ENCODE measurements at regions not wholly inside any gene's neighbourhood (a gene's known extent, or its start where the extent isn't known, plus 50 kb on each side); places are given as distances from the start of the nearest gene placed in this dataset.

GRCh38 chrX:802846-803245, 172.3 kb downstream of the SHOX start:
- TF ChIP-seq ISL1 (CRISPR knock-in tag; IDR thresholded peaks at IDR 0.05) (no peak), PATZ1 (CRISPR knock-in tag; IDR thresholded peaks at IDR 0.05; ENCODE audit: borderline replicate concordance) (no peak), TOX (CRISPR knock-in tag; IDR thresholded peaks at IDR 0.05; ENCODE audit: borderline replicate concordance) (no peak), ESRRG (CRISPR knock-in tag; IDR thresholded peaks at IDR 0.05) (no peak), ZC3H10 (CRISPR knock-in tag; IDR thresholded peaks at IDR 0.05) (no peak), CSDC2 (CRISPR knock-in tag; IDR thresholded peaks at IDR 0.05) (no peak)
